Lower lobe of right lung (tissue), 2 donors: ENCODE measurements at regions not wholly inside any gene's neighbourhood (a gene's known extent, or its start where the extent isn't known, plus 50 kb on each side); places are given as distances from the start of the nearest gene placed in this dataset.

Experiments
- ATAC-seq, 2 donors: fragments of 200-7000 bp; cut with Tn5 transposase; one replicate each; pipeline ENCODE4 v1.9.1; 2020 to 2022; ENCODE audit warnings: mild to moderate bottlenecking in 2 of 2, moderate library complexity in 2 of 2
- DNase-seq: peaks from one replicate; pipeline ENCODE4 v3.0.0-alpha.2; 2020
- H3K27ac ChIP-seq: fragments of 200-600 bp; one replicate; pipeline ENCODE4 v1.8.0; 2022
- H3K27me3 ChIP-seq: fragments of 200-600 bp; one replicate; pipeline ENCODE4 v1.8.0; 2022; ENCODE audit warnings: low read depth
- H3K36me3 ChIP-seq: fragments of 200-600 bp; one replicate; pipeline ENCODE4 v1.8.0; 2022; ENCODE audit warnings: mild to moderate bottlenecking
- H3K4me1 ChIP-seq: fragments of 200-600 bp; one replicate; pipeline ENCODE4 v1.8.0; 2022
- H3K4me3 ChIP-seq: fragments of 200-600 bp; one replicate; pipeline ENCODE4 v1.8.0; 2022; ENCODE audit warnings: mild to moderate bottlenecking
- H3K9me3 ChIP-seq: fragments of 200-600 bp; one replicate; pipeline ENCODE4 v1.8.0; 2022
- intact Hi-C: fragments of 100-400 bp; cut with DNase I; formaldehyde crosslinking; loops from one replicate; pipeline ENCODE4 v1.11.0; 2022
- TF ChIP-seq, protein P1 (sequence below): fragments of 200-600 bp; IDR thresholded peaks from one replicate; pipeline ENCODE4 v1.8.0; 2022; ENCODE audit warnings: antibody characterized with exemption, mild to moderate bottlenecking
- donor health status: DM: no; HTN: yes; CAD: no; lungs with severe emphysema.

- Histone ChIP-seq H3K4me1 (no peaks in the 10 kb centered on the region), H3K27ac (no peak overlapping the region), H3K36me3 (no peaks in the 10 kb centered on the region), H3K27me3 (no peaks in the 10 kb centered on the region), H3K4me3 (no peak overlapping the region), H3K9me3 (no peaks in the 10 kb centered on the region)
- no peak for ATAC-seq
- TF ChIP-seq, protein P1, sequence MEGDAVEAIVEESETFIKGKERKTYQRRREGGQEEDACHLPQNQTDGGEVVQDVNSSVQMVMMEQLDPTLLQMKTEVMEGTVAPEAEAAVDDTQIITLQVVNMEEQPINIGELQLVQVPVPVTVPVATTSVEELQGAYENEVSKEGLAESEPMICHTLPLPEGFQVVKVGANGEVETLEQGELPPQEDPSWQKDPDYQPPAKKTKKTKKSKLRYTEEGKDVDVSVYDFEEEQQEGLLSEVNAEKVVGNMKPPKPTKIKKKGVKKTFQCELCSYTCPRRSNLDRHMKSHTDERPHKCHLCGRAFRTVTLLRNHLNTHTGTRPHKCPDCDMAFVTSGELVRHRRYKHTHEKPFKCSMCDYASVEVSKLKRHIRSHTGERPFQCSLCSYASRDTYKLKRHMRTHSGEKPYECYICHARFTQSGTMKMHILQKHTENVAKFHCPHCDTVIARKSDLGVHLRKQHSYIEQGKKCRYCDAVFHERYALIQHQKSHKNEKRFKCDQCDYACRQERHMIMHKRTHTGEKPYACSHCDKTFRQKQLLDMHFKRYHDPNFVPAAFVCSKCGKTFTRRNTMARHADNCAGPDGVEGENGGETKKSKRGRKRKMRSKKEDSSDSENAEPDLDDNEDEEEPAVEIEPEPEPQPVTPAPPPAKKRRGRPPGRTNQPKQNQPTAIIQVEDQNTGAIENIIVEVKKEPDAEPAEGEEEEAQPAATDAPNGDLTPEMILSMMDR, result no peak
- intact Hi-C loops, result no loop called here
- no peak for DNase-seq
Observed at GRCh38 chr11:110900426-110900825, 188.2 kb upstream of the ARHGAP20 start.

DNA sequence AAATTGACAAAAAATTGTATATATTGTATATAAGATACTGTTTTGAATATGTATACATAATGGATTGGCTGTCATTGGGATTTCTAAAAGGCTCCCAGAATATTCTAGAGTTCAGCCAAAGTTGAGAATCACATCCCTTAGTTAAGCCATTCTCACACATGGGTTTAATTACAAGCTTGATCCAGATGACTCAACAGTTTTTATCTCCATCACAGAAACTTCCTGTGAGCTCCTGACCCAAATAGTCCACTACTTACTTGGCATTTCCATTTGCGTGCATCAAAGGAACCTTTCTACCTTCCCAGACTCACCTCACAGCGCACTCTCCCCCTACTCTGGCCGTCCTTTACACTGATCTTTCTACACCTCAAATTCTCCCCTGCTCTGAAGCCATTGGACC lies 184.8 kb upstream of the ARHGAP20 start:
- no peak for ATAC-seq
- intact Hi-C loops, result no loop called here

DNA sequence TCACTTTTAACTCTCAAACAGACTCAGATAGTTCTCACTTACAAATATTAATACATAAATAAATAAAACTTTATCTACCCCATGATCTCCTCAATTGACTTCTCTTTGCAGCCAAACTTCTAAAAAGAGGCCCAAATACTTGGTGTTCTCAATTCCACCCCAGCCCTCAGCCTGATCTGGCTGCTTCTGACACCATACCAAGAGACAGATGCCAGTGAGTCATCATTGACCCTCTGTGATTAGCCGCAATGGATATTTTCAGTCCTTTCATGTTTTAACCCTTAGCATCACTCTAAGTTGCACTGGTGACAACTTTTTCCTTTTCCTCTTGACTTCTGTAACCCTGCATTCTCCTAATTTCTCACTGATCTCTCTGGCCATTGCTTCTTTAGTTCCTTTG lies 184.1 kb upstream of the ARHGAP20 start:
- Histone ChIP-seq H3K4me3 (no peak overlapping the region), H3K9me3 (no peaks in the 10 kb centered on the region), H3K27me3 (no peaks in the 10 kb centered on the region), H3K4me1 (no peaks in the 10 kb centered on the region), H3K27ac (no peak overlapping the region), H3K36me3 (no peaks in the 10 kb centered on the region)
- intact Hi-C loops, result no loop called here
- no peak for DNase-seq
- TF ChIP-seq, protein P1, result no peak
- ATAC-seq, result no peak

More for the DNA sequence above, 184.8 kb upstream of the ARHGAP20 start:
- H3K9me3 ChIP-seq, result no peaks in the 10 kb centered on the region
- no peaks in the 10 kb centered on the region for H3K27me3 ChIP-seq
- TF ChIP-seq, protein P1, result no peak
- DNase-seq, result no peak
- H3K36me3 ChIP-seq, result no peaks in the 10 kb centered on the region
- H3K27ac ChIP-seq, result no peak overlapping the region
- no peaks in the 10 kb centered on the region for H3K4me1 ChIP-seq
- H3K4me3 ChIP-seq, result no peak overlapping the region

GRCh38 chr11:110894224-110894623 lies 182.0 kb upstream of the ARHGAP20 start:
- Histone ChIP-seq H3K27ac (no peak overlapping the region), H3K4me1 (no peaks in the 10 kb centered on the region), H3K36me3 (no peaks in the 10 kb centered on the region), H3K9me3 (no peaks in the 10 kb centered on the region), H3K4me3 (no peak overlapping the region), H3K27me3 (no peaks in the 10 kb centered on the region)
- intact Hi-C loops, result no loop called here
- DNase-seq, result no peak
- TF ChIP-seq, protein P1, result no peak
- ATAC-seq, result no peak

GRCh38 chr11:110892741-110893285 lies 180.6 kb upstream of the ARHGAP20 start:
- ATAC-seq, result no peak
- Histone ChIP-seq H3K4me1 (no peaks in the 10 kb centered on the region), H3K36me3 (no peaks in the 10 kb centered on the region), H3K4me3 (no peak overlapping the region), H3K27ac (no peak overlapping the region), H3K27me3 (no peaks in the 10 kb centered on the region), H3K9me3 (no peaks in the 10 kb centered on the region)
- DNase-seq, result no peak
- TF ChIP-seq, protein P1, result no peak
- intact Hi-C loops, result no loop called here

DNA sequence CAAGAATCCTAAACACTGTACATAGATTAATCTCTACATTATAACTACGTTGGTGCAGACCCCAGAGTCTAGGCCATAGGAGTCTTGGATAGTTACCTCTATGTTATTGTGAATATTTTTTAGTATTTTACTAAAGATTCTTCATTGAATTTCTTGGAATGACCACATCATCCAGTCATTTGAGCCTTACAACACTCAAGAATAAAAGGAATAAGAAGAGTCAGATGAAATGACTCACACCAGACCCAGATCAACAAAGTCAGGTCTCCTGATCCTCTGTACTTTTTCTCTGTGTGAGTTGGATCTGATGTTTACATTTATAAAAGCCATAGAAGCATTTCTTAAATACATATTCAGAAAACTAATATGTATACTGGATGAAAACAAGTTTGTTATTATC lies 179.2 kb upstream of the ARHGAP20 start:
- Histone ChIP-seq H3K4me3 (no peak overlapping the region), H3K36me3 (no peaks in the 10 kb centered on the region), H3K4me1 (no peaks in the 10 kb centered on the region), H3K9me3 (no peaks in the 10 kb centered on the region), H3K27ac (no peak overlapping the region), H3K27me3 (no peaks in the 10 kb centered on the region)
- intact Hi-C loops, result no loop called here
- TF ChIP-seq, protein P1, result no peak
- DNase-seq (no peak), ATAC-seq (no peak)
